COLO668 (cell line): ENCODE measurements at regions not wholly inside any gene's neighbourhood (a gene's known extent, or its start where the extent isn't known, plus 50 kb on each side); places are given as distances from the start of the nearest gene placed in this dataset.

Experiments used
- DNase-seq: peaks from one replicate; lab custom pipeline; 2025; ENCODE audit not compliant: unreplicated experiment; lab: John Stamatoyannopoulos, UW

- DNase-seq, result no peak
Observed at GRCh38 chr1:218671573-218671972, 326.4 kb downstream of the TGFB2 start.

GRCh38 chr1:218673170-218673569 is 328.0 kb downstream of the TGFB2 start:
- no peak for DNase-seq

DNA sequence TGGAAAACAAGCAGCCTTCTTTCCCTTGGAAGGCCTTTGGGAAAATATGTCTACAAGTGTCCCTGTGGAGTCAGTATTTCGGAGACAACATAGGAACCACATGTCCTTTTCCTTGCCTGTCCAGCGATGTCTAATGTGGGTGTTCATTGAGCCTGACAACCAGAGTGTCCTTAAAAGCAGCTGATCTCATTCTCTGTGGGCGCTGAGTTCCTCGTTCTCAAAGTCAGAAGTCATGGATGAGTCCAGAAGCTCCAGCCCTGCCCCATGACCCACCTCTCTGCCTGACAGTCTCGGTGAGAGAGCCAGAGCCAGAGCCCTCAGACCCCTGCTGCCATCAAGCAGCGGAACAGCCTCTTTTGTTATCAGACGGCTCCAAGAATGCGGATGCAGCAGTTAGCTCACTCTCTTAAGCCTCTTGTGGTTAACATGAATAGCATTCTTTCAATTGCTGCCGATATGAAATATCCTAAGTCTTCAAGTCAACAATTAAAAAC is 329.2 kb downstream of the TGFB2 start:
- DNase-seq, result no peak

DNA sequence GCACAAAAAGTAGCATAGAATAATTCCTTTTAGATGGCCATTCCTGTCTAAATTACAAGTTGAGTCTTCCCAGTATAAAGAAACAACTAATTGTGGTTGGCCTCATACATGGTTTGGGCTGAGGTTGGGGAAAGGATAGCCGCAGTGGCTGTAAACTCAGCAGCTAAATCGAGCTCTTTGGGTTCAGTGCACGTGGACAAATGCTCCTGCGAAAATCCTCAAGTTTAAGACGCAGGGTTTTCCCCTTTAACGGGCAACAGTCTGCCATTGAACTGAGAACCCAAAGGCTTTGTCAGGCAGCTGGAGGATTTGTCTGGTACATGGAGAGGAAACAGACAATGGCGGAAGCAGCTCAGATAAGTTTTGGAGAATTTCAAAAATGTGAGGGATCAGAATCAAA is 331.9 kb downstream of the TGFB2 start:
- no peak for DNase-seq

GRCh38 chr1:218679391-218679790 is 334.3 kb downstream of the TGFB2 start:
- DNase-seq, result no peak

- DNase-seq, result no peak
Observed at GRCh38 chr1:218679988-218680748, 335.0 kb downstream of the TGFB2 start.

GRCh38 chr1:218683242-218683641 is 338.1 kb downstream of the TGFB2 start:
- DNase-seq, result no peak

- no peak for DNase-seq
Observed at GRCh38 chr1:218686258-218686657, 341.1 kb downstream of the TGFB2 start.

GRCh38 chr1:218686761-218687160 is 341.6 kb downstream of the TGFB2 start:
- DNase-seq, result no peak

DNA sequence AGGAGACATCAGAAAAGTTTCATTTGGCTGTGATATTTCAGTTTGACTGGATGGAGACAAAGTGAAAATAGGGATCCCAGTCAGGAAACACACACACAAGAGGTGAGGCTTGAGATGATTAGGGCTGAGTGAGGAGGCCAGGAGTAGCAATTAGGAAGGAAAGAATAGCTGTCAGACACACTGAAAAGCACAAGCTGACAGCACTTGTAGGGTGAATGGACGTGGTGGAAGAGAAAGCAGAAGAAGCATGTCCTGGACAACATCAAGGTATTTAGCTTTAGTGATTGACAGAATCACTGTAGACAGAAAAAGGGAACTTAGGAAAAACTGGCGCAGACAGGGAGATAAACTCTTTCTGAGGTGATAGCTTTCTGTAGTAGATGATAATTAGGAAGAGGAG is 347.7 kb downstream of the TGFB2 start:
- no peak for DNase-seq

GRCh38 chr1:218693599-218693998 is 348.5 kb downstream of the TGFB2 start:
- no peak for DNase-seq

- DNase-seq, result no peak
Observed at GRCh38 chr1:218694085-218694484, 348.9 kb downstream of the TGFB2 start.

GRCh38 chr1:218694636-218695035 is 349.5 kb downstream of the TGFB2 start:
- no peak for DNase-seq

GRCh38 chr1:218695525-218695924 is 350.4 kb downstream of the TGFB2 start:
- DNase-seq, result no peak

- DNase-seq, result no peak
Observed at GRCh38 chr1:218698141-218698540, 353.0 kb downstream of the TGFB2 start.

- no peak for DNase-seq
Observed at GRCh38 chr1:218699421-218699820, 354.3 kb downstream of the TGFB2 start.

GRCh38 chr1:218699865-218700264 is 354.7 kb downstream of the TGFB2 start:
- no peak for DNase-seq

DNA sequence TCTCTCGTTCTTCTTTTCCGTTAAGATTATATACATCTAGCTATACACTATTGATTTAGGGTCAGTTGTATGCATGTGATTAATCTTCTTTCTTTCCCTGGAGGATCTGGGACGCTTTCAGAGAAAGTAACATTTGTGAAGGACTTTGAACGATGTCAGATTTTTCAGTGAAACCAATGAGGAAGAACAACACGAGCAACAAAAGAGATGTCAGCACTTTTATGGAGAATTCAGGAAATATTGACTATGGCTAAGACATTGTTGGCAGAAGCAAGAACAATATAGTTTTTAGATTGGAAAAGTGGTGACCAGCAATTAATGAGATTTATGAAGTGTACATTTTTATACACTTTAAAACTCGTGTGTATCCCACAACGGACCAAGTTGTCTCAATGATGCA is 355.5 kb downstream of the TGFB2 start:
- no peak for DNase-seq

DNA sequence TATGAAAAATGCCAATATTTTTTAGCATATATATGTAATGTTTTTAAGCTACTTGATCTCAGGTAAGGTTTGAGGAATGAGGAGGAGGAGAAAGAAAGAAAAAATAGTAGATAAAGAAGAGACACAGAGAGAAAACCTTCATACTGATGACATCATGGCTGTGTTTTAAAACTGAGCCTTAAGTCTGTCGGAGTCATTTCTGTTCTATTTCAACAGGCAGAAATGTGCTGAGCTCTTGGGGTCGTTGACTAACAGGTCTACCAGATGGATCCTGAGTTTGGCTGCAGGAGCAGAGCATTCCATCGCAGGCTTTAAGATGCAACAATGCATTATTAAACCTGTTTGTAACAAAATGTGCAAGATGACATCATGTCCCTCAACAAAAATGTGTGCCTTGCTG is 356.0 kb downstream of the TGFB2 start:
- DNase-seq, result no peak

DNA sequence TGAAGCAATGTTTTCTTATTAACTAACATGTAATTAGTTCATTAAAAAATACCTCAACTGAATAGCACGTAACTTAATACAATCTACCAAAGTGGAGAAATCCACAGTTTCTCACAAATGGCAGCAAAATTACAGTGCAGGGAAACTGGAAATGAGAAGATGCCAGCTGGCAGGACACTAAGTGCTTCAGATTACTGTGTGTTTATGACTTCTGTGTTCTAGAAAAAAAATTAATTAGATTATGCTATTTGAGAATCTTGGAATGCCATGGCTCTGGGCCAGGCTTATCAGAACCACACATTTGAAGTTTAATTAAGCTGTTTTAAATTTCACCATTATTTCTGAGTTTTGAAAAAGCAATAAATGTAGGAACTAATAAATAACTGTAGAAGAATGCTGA is 357.6 kb downstream of the TGFB2 start:
- no peak for DNase-seq

DNA sequence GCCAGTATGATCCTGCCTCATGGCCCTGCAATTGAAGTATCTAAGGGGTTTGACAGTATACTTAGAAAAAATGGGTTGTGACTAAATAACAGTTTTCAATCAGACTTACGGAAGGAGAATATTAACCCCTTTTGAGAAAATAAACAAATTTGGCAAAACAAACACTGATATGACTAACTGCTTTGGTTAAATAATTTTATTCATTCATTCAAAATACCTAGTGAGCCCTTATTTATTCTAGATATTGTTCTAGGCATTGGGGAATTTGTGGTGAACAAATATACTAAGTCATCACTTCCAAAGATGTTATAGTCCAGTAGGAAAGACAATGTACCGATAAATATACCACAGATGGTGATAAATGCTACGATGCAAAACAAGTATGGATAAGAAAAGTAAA is 358.7 kb downstream of the TGFB2 start:
- no peak for DNase-seq

DNA sequence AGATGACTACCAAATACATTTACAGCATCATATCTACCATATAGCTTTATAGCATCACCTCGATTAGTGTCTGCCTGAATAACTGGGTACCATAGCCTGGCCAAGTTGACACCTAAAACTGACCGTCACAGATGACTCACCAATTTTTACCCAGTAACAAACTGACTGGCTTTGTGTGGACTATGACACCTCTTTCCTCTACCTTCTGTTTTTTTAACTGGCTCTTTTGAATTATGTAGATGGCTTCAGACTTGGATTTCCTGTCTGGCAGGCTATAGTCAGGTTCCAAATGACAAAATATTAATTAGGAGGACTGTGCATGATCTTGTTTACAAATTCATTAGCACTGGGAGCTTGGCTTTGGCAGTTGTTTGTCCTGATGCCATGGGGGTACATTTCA is 360.3 kb downstream of the TGFB2 start:
- no peak for DNase-seq
